ENCODE measurements at regions not wholly inside any gene's neighbourhood (a gene's known extent, or its start where the extent isn't known, plus 50 kb on each side); places are given as distances from the start of the nearest gene placed in this dataset.

DNA sequence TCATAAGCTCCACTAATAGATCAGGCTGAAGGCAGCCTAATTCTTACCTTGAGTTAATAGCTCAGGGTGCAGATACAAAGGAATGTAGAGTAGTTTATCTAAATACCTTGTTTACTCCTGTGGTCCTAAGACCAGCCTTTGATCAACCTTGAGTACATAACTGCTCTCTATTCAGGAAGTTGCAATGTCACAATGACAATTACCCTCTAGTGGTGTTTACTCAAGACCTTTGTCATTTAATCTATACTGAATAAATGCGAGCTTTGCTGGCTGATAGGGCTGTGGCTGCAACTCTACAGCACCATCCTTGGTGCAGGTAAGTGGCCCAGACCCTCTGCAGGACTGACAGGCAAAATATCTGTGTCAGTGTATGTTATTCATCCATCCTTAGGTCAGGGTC lies 282.7 kb downstream of the ATXN7L3B start:
- TF ChIP-seq POLR2A (IDR thresholded peaks at IDR 0.05; ENCODE audit: low read length) (no peak), GATA1 (IDR thresholded peaks at IDR 0.05; ENCODE audit: low read depth, low read length) (no peak)

Measured in erythroblast (primary cell).